Tibial artery (tissue), 4 donors: ENCODE measurements at regions not wholly inside any gene's neighbourhood (a gene's known extent, or its start where the extent isn't known, plus 50 kb on each side); places are given as distances from the start of the nearest gene placed in this dataset.

Experiments
- DNase-seq, 2 donors: peaks; one replicate each; pipeline ENCODE4 v3.0.0-alpha.2; 2019
- H3K27ac ChIP-seq, 2 donors: fragments of 200-600 bp; sonication (generic) in 1 of 2; 1 replicate in 1 of 2; 2 replicates in 1 of 2; pipeline ENCODE4 v1.5.1; 2018 to 2019; ENCODE audit warnings: mild to moderate bottlenecking in 1 of 2
- H3K27me3 ChIP-seq, 2 donors: fragments of 200-600 bp; sonication (generic) in 1 of 2; one replicate each; pipeline versions ENCODE4 v1.5.1 to v1.6.0; 2016 to 2019
- H3K36me3 ChIP-seq, 3 donors: fragments of 200-600 bp; sonication (generic) in 2 of 3; one replicate each; pipeline ENCODE4 v1.5.1; 2016 to 2019; ENCODE audit warnings: mild to moderate bottlenecking in 2 of 3
- H3K4me1 ChIP-seq, 4 donors: fragments of 200-600 bp; sonication (generic) in 2 of 4; 1 replicate in 3 of 4; 2 replicates in 1 of 4; pipeline ENCODE4 v1.5.1; 2016 to 2019
- H3K4me3 ChIP-seq, 2 donors: fragments of 200-600 bp; sonication (generic) in 1 of 2; 1 replicate in 1 of 2; 2 replicates in 1 of 2; pipeline ENCODE4 v1.5.1; 2018 to 2019; ENCODE audit warnings: mild to moderate bottlenecking in 2 of 2
- H3K9me3 ChIP-seq, 3 donors: fragments of 200-600 bp; sonication (generic) in 1 of 3; one replicate each; pipeline ENCODE4 v1.5.1; 2016 to 2019
- CTCF ChIP-seq, 2 experiments: fragments of 200-600 bp in 1 of 2; fragments of 450-650 bp in 1 of 2; IDR thresholded peaks; one replicate each; pipeline ENCODE4 v1.5.1; 2017 to 2019; ENCODE audit warnings: antibody characterized with exemption in 2 of 2, mild to moderate bottlenecking in 1 of 2, moderate library complexity in 1 of 2
- intact Hi-C: fragments of 100-400 bp; cut with DNase I; formaldehyde crosslinking; loops from one replicate; pipeline ENCODE4 v1.15.0; 2023; ENCODE audit warnings: low total_unique reads

DNA sequence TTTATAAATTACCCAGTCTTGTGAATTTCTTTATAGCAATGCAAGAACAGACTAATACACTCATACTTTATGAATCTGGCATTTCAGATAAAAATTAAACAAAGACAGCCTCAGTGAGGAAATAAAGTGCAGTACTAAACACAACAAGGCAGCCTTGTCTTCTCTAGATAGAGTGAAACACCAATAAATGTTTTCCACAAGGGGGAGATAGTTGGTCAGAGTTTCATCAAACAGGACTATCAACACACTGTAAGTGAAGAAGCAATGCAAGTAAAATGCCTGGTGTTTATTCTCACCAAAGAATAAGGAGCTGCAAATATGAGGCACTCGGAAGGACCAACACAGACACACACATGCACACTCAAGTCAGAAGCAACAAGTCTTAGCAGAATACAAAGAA, 62.8 kb downstream of the FAM9B start:
- H3K4me3 ChIP-seq = no peak overlapping the region
- peak; percentile 19 to 47 for TF ChIP-seq CTCF (IDR thresholded peaks at IDR 0.05)
- no peaks in the 10 kb centered on the region for H3K27me3 ChIP-seq
- DNase-seq = no peak
- intact Hi-C loops = no loop called here
- H3K36me3 ChIP-seq = no peaks in the 10 kb centered on the region
- H3K9me3 ChIP-seq = no peaks in the 10 kb centered on the region
- H3K27ac ChIP-seq = no peak overlapping the region
- H3K4me1 ChIP-seq = no peaks in the 10 kb centered on the region

GRCh38 chrX:8969378-8969777, 64.5 kb downstream of the FAM9B start:
- no peaks in the 10 kb centered on the region for H3K36me3 ChIP-seq
- no peaks in the 10 kb centered on the region for H3K27me3 ChIP-seq
- H3K4me3 ChIP-seq = no peak overlapping the region
- intact Hi-C loops = no loop called here
- H3K4me1 ChIP-seq = no peaks in the 10 kb centered on the region
- H3K9me3 ChIP-seq = peaks cover 0 to 4% (median 0%) of the 10 kb centered on the region in 3 donors
- DNase-seq = no peak
- no peak for TF ChIP-seq CTCF (IDR thresholded peaks at IDR 0.05)
- no peak overlapping the region for H3K27ac ChIP-seq

DNA sequence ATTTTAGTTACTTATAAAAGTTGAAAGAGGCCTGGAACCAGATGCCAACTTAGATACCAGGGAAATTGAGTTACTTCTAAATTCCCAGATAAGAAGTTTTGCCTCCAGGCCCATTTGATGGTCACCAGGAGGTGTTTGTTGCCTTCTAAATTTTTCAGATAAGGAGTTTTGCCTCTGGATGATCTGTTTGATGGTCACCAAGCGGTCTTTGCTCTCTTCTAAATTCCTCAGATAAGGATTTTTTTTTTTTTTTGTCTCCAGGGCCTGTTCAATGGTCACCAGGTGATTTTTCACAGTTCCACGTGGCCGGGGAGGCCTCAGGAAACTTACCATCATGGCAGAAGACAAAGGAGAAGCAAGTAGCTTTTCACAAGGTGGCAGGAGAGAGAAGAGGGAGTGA, 66.5 kb downstream of the FAM9B start:
- DNase-seq = no peak
- no peaks in the 10 kb centered on the region for H3K4me1 ChIP-seq
- H3K4me3 ChIP-seq = no peak overlapping the region
- H3K27ac ChIP-seq = no peak overlapping the region
- H3K36me3 ChIP-seq = no peaks in the 10 kb centered on the region
- TF ChIP-seq CTCF (IDR thresholded peaks at IDR 0.05) = no peak
- intact Hi-C loops = no loop called here
- H3K27me3 ChIP-seq = no peaks in the 10 kb centered on the region
- peaks cover 0 to 4% (median 0%) of the 10 kb centered on the region in 3 donors for H3K9me3 ChIP-seq

DNA sequence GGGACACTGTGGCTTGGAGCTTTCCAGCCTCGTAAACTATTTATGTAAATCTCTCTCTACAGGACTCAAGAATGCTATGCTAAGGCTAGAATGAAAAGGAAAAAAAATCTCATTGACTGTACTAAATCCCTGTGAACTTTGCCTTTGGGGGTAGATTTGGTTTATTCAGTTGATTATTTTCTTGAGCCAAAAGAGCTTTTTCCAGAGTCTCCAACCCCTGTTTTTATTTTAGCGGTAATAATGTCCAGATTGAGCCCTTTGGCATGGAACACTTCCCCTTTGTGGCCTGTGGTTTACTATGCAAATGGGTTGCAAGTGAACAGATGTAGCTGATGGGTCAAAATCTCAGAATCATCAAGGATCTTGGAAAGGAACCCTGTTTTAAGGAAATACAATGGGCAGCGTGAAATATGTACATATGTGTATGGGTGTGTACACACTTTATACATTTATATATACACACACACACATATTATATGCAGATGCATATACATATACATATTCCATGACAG, 72.9 kb downstream of the FAM9B start:
- Histone ChIP-seq H3K4me3 (no peak overlapping the region), H3K36me3 (no peaks in the 10 kb centered on the region), H3K9me3 (peaks cover 0 to 4% (median 0%) of the 10 kb centered on the region in 3 donors), H3K4me1 (no peaks in the 10 kb centered on the region), H3K27me3 (no peaks in the 10 kb centered on the region), H3K27ac (no peak overlapping the region)
- no peak for DNase-seq
- TF ChIP-seq CTCF (IDR thresholded peaks at IDR 0.05) = no peak
- intact Hi-C loops = no loop called here

GRCh38 chrX:8955511-8955910, 78.4 kb downstream of the FAM9B start:
- H3K27ac ChIP-seq = no peak overlapping the region
- no peak for DNase-seq

More at GRCh38 chrX:8955511-8955910, 78.4 kb downstream of the FAM9B start:
- intact Hi-C loops = no loop called here
- no peaks in the 10 kb centered on the region for H3K36me3 ChIP-seq
- no peak overlapping the region for H3K4me3 ChIP-seq
- H3K4me1 ChIP-seq = no peaks in the 10 kb centered on the region
- TF ChIP-seq CTCF (IDR thresholded peaks at IDR 0.05) = no peak
- H3K27me3 ChIP-seq = no peaks in the 10 kb centered on the region
- H3K9me3 ChIP-seq = no peaks in the 10 kb centered on the region
